A172 (cell line): ENCODE measurements at regions not wholly inside any gene's neighbourhood (a gene's known extent, or its start where the extent isn't known, plus 50 kb on each side); places are given as distances from the start of the nearest gene placed in this dataset.
A peak's percentile ranks its signal among the peaks of the same experiment; 100 is the strongest.
"Not testable (repeated sequence)": the region's sequence is repeated elsewhere in the genome, so short reads cannot be mapped to it uniquely, and the experiment has no call there.

Experiments
- DNase-seq: peaks from one replicate; pipeline ENCODE4 v3.0.0-alpha.2; 2015; ENCODE audit warnings: low spot score

DNA sequence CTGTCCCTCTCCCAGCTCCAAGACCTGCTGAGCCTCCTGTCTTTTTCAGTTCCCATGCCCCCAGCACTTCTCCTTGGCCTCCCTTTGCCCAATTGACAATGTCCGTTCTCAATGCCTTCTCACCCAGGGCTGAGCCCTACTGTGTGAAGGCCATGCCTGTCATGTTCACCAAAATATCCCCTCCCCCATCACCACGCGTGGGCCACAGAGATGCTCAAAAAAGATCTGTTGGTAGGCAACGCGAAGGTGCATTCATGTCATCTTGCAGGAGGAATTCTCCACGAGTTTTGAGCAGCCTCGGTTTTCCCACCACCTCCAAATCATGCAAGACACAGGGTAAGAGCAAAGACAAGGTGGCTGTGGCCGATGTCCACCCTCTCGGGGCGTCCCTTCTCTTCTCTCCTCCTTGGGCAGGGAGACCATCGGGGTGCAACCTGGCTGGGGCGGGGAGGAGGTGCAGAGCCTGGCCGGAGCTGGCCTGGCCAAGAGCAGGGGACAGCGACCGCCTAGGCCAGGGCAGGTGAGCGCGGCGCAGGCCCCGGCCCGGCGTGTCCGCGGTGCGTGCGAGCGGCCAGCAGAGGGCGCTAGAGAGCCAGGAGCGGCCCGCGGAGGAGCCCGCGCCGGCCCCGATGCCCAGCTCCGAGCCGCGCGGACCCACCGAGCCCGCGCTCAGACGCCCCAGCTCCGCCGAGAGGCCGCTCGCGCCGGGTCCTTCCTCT lies 56.3 kb upstream of the KRTAP5-11 start:
- not testable (repeated sequence) for DNase-seq

DNA sequence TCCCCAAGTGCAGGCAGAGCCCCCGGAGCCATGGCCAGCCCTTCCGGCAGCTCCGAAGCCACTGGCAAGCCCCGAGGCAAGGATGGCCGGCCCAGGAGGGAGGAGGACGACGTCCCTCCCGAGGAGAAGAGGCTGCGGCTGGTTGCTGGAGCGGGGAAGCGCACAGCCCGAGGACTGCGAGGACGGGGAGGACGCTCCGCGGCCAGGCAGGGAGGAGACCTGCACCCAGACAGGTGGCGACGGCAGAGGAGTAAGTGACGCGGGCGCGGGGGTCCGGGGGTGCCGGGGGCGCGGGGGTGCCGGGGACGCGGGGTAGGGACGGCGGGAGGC lies 56.8 kb upstream of the KRTAP5-11 start:
- not testable (repeated sequence) for DNase-seq

DNA sequence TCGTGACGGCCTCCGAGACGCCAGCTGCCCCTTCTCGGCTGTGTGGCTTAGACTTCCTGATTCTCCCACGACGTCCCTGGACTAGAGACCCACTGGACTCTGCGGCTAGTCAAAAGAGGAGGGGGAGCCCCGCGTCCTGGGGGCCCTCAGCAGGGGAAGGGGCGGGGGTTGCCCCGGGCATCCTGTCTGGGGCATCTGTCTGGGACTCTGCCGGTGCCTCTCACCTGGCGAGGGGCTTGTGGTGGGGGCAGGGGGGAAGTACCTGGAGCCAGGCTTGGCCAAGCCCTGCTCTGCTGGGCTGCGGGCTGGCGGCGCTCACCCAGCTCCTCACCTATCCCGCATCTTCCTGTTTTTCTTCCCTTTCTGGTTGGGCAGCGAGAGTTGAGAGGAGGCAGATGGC lies 57.2 kb upstream of the KRTAP5-11 start:
- DNase-seq, result not testable (repeated sequence)

DNA sequence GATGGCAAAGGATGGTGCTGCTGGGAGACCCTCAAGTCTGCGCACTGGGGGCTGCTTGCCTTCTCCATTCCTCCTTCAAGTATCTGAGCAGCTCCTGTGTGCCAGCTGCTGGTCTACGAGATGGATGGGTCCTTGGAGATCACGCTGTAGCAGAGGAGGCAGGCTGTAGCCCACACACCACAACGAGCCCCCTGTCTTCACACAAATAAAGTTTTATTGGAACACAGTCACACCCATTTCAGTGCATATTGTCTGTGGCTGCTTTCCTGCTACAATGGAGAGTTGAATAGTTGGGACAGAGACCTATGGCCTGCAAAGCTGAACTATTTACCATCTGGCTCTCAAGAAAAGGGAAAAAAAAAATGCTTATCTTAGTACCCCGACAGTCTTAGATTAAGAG lies 64.4 kb upstream of the KRTAP5-11 start:
- not testable (repeated sequence) for DNase-seq

DNA sequence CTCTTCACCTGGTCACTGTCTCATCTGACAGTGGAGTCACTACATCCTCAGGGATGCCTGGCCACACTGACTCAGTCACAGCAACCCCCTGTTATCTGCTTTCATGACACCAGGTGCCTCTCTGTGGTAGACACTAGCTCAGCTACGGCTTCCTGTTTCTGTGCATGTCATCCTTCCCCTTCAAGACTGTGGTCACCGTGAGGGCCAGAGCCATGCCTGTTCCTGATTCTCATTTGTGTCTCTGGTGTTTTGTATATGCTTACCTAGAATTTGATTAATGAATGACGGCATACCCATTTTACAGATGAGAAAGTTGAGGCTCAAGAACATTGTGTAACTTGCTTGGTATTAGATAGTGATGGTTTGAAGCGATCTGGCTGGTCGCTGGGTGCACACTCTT lies 70.3 kb upstream of the KRTAP5-11 start:
- not testable (repeated sequence) for DNase-seq

DNA sequence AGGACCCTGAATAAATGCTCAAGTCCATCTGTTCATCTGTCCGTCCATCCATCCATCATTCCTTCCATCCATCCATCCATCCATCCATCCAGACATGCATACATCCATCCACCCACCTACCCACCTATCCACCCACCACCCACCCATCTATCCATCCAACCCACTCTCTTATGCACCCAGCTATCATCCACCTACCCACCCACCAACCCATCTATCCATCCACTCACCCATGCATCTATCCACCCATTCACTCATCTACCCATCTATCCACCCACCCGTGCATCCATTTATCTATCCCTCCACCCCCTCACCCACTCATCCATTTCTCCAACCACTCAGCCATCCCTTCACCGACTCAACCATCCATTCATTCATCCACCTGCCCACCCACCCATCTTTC lies 71.7 kb upstream of the KRTAP5-11 start:
- DNase-seq, result not testable (repeated sequence)

DNA sequence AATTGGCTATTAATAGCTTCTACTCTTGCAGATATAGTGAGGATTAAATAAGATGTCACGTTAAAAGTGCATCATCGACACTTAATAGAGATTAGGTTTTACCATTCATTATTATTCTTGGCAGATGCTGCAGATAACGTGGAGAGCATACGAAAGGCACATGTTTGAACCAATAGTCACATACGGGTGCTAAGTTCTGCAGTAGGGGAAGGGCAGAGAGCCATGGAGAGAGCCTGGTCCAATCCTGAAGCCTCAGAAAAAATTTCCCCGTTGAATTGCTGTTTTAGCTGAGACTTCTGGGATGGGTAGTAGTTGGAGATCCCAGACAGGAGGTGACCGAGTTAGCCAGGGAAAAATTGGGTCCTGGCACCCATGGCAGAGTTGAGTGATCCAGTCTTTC lies 72.4 kb upstream of the KRTAP5-11 start:
- DNase-seq, result not testable (repeated sequence)

DNA sequence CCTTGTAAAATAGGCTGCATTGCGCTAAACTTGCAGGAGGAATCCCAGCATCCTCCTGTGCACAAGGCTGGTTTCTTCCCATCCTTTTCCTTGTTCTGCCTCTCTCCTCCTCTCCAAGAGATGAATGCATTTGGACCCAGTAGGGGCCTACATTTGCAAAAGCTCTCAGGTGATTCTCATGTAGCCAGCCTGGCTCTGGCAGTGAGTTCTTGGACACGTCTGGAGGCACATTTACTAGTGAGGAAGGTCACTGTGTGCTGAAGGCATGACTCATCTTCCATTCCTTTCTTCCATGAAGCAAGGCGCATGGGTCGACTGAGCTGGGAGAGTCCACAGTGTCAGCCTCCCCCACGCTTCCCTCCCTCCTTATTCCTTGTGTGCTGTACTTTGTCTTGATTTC lies 73.8 kb upstream of the KRTAP5-11 start:
- DNase-seq, result not testable (repeated sequence)

DNA sequence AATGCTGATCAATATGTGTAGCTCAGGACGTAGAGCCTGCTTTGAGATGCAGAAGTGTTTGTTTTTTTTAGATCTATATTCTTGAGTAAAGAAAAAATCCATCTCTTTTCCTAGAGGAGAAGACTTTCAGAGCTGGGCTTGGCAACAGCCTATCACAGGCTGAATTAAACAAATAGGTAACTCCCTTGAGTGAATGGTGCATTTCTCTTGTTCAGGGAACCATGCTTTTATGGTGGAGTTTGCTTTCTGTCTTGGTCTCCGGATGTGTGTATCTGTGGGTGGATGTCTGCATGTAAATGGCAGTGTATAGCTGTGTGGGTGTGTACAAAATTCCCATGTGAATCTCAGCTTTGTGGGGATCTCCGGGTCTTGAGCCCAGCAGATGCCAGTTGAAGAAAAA lies 82.3 kb upstream of the KRTAP5-11 start:
- DNase-seq, result not testable (repeated sequence)

DNA sequence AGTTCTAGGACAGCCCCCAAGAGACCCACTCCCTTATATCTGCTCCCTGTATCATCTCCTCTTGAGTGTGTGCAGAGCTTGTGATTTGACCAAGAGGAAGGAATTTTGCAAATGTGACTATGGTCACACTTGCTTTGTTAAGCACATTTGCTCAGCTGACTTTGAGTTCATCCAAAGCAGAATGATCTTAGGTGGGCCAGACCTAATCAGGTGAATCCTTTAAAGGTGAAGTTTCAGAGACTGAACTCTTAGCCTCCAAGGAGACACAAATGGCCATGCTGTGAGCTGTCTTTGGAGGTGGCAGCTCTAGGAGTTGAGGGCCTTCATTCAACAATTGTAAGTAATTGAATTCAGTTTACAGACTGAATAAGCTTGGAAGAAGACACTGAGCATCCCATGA lies 115.4 kb upstream of the KRTAP5-11 start:
- not testable (repeated sequence) for DNase-seq

DNA sequence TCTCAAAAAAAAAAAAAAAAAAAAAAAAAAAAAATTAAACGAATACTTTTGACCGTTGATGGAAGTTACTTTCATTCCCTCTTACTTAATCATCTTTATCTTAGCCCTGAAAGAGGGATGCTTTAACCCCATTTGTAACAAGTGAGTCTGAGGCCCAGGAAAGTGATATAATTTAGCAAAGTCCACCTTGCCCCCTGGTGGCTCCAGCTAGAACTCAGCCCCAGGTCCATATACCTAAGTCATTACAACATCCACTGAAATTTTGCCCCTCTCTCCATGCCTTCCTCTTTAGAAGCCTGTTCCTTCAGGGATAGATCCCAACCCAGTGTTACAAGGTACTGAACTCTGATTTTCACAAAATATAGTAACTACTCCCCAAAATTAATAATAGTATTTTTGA lies 116.3 kb upstream of the KRTAP5-11 start:
- DNase-seq, result peak; percentile 5

DNA sequence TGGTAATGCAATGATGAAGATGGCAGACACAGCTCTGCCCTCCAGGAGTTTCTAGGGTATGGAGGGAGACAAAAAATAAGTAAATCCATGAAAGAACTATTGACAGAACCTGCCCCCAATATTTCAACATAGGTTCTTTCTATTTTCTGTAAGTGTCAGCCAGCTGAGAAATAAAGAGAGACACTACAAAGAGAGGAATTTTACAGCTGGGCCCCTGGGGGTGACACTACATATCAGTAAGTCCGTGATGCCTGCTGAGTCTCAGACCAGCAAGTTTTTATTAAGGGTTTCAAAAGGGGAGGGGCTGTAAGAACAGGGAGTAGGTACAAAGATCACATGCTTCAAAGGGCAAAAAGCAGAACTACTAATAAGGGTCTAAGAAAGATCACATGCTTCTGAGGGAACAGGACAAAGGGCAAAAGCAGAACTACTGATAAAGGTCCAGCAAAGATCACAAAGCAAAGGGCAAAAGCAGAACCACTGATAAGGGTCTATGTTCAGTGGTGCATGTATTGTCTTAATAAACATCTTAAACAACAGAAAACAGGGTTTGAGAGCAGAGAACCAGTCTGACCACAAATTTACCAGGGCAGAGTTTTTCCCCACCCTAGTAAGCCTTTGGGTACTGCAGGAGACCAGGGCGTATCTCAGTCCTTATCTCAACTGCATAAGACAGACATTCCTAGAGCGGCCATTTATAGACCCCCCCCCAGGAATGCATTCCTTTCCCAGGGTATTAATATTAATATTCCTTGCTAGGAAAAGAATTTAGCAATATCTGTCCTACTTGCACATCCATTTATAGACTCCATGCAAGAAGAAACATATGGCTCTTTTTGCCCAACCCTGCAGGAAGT lies 119.0 kb upstream of the KRTAP5-11 start:
- DNase-seq, result not testable (repeated sequence)

DNA sequence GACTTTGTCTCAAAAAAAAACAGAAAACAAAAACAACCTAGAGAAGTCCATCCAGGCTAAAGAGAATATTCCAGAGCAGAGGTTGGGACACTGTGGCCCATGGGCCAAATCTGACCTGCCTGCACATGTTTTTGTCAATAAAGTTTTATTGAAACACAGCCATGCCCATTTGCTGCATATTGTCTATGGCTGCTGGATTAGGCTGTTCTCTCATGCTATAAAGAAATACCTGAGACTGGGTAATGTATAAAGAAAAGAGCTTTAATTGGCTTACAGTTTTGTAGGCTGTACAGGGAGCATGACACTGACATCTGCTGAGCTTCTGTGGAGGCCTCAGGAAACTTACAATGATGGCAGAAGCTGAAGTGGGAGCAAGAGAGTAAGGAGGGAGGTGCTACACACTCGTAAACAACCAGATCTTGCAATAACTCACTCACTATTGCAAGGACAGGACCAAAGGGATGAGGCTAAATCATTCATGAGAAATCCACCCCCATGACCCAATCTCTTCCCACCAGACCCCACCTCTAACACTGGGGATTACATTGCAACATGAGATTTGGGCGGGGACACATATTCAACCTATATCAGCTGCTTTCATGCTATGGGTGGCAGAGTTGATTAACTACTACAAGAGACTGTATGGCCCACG lies 122.5 kb upstream of the KRTAP5-11 start:
- not testable (repeated sequence) for DNase-seq

DNA sequence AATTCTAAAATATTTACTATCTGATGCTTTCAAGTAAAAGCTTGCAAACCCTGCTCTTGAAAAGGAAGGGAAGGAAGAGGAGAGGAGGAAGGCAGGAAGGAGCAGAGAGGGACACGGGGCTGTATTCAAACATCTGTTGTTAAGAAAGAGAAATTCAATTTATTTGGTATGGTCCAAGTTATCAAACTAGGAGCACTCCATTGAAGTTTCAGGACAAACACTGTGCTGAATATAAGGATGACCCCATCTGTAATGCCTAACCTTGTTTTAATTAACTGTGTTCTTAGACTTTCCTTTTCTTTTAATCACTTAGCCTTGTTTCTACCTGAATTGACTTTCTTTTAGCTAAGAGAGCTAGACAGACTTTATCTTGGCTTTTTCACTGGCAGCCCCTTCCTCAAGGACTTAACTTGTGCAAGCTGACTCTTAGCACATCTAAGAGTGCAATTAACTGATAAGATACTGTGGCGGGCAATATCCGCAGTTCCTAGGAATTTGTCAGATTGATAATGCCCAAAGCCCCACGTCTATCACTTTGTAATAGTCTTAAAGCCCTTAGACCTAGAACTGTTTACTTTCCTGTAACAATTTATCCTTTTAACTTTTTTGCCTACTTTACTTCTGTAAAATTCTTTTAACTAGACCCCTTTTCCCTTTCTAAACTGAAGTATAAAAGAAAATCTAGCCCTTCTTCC lies 123.2 kb upstream of the KRTAP5-11 start:
- DNase-seq, result not testable (repeated sequence)

DNA sequence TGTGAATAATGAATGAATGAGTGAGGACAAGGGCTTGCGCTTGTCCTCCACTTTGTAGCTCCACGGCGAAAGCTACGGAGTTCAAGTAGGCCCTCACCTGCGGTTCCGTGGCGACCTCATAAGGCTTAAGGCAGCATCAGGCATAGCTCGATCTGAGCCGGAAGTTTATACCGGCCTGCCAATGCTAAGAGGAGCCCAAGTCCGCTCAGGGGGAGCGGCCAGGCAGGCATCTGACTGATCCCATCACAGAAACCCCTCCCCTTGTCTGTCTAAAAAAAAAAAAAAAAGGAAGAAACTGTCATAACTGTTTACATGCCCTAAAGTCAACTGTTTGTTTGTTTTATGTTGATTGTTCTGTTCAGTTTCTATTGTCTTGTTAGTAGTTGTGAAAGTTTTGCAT lies 124.4 kb upstream of the KRTAP5-11 start:
- DNase-seq, result not testable (repeated sequence)

DNA sequence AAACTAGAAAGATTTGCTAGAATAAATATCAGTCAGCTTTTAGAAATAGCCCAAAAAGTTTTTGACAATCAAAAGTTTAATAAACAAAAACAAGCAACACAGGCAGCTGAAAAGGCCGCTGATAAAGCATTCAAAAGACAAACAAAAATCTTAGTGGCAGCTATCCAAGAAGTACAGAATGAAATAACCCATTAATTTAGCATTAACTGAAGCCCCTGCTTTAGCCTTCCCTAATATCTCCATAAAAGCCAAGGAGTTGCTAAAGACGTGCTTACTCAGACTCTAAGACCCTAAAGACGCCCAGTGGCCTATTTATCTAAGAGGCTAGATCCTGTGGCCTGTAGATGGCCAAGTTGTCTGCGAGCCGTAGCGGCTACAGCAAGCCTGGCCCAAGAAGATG lies 123.5 kb upstream of the DEFB108B start:
- DNase-seq, result not testable (repeated sequence)

DNA sequence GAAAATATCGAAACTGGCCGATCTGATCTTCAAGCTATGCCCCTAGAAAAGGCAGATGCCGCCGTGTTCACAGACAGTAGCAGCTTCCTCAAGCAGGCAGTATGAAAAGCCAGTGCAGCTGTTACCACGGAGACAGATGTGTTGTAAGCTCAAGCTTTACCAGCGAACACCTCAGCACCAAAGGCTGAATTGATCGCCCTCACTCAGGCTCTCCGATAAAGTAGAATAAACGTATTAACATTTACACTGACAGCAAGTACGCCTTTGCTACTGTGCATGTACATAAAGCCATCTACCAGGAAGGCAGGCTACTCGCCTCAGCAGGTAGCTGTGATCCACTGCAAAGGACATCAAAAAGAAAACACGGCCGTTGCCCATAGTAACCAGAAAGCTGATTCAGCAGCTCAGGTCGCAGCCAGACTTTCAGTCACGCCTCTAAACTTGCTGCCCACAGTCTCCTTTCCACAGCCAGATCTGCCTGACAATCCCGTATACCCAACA lies 122.8 kb upstream of the DEFB108B start:
- DNase-seq, result not testable (repeated sequence)

DNA sequence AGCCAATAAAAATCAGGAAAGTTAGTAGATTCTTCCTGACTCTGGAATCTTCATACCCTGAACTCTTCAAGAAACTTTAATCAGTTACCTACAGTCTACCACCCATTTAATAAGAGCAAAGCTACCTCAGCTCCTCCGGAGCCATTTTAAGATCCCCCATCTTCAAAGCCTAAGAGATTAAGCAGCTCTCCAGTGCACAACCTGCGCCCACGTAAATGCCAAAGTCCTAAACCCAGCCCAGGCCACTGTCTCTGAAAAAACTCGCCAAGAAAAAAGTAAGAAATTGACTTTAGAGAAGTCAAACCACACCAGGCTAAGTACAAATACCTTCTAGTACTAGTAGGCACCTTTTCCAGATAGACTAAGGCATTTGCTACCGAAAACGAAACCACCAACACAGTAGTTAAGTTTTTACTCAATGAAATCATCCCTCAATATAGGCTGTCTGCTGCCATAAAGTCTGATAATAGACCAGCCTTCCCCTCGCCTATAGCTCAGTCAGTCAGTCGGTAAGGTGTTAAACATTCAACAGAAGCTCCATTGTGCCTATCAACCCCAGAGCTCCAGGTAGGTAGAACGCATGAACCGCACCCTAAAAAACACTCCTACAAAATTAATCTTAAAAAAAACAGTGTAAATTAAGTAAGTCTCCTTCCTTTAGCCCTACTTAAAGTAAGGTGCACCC lies 122.2 kb upstream of the DEFB108B start:
- not testable (repeated sequence) for DNase-seq

DNA sequence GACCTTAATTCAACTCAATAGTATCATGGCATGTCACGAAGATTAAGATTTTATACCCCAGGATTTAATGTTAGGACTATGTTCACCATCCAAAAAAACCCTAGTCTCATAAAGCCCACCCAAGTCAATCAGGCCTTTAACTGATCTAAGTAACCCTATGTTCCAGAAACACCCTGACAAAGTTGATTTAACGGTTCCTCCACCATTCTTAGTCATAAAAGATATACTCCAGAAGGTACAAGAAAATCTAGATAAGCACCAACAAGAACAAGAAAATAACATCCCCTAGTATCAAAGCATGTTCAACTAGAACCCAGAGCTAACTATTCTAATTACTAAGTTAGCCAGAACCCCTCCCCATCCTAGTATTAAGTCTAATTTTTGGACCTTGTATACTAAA lies 120.7 kb upstream of the DEFB108B start:
- not testable (repeated sequence) for DNase-seq

DNA sequence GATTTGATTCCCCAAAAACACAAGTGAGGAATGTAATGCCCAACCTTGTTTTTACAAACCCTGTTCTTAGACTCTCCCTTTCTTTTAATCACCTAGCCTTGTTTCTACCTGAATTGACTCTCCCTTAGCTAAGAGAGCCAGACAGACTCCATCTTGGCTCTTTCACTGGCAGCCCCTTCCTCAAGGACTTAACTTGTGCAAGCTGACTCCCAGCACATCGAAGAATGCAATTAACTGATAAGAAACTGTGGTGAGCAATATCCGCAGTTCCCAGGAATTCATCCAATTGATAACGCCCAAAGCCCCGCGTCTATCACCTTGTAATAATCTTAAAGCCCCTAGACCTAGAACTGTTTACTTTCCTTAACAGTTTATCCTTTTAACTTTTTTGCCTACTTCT lies 120.2 kb upstream of the DEFB108B start:
- DNase-seq, result not testable (repeated sequence)

DNA sequence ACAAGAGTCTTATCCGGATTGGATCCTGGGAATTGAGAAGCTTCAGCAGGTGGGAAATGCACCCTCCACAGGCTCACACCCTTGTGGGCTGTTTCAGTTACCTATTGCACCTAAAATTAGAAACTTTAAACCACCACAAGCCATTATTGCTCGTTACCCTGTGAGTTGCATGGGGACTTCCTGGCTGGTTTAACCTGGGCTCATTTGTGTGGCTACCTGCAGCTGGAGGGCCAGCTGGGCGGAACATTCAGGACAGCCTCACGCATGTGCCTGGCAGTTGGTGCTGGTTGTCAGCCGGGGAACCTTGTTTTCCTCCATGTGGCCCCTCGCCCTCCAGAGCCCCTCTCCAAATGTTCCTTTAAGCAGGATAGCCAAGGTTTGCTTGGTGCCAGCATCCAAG lies 118.5 kb upstream of the DEFB108B start:
- DNase-seq, result not testable (repeated sequence)
